GM19240 (cell line): ENCODE measurements at regions not wholly inside any gene's neighbourhood (a gene's known extent, or its start where the extent isn't known, plus 50 kb on each side); places are given as distances from the start of the nearest gene placed in this dataset.

Experiments
- DNase-seq: peaks from one replicate; pipeline ENCODE4 v3.0.0; 2011; ENCODE audit warnings: low spot score; ENCODE audit not compliant: insufficient read length

DNA sequence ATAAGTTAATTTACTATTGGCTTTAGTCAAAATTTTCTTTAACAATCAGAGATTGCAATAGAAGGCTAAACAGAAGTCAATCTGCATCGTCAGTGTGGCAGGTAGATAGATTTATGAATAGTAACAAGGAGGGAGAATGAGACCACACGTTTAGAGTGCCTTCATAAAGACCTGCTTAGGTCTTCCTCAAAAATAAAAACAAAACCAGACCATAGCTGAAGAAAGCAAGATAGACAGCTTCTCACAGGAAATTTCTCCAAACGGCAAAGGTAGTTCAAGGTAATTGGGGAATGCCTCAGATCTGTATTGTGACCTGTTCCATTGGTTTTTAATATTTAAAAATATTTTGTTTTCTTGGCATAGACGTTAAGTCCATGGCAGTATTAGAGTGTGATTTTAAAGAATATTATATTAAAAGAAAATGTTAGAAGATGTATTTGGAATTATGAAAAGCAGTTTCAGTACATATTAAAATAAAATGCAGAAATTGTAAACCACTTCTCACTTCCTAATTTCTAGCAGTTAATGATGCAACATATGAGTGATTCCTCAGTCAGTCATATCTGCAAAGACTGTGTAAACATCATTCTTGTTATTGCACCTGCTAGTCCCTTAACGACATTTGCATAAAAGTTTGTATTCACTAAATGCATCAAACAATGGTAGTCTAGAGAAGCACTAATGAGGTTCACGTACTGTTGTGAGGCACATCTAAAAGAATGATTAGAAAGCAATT, 278.0 kb downstream of the HLX start:
- DNase-seq: no peak

DNA sequence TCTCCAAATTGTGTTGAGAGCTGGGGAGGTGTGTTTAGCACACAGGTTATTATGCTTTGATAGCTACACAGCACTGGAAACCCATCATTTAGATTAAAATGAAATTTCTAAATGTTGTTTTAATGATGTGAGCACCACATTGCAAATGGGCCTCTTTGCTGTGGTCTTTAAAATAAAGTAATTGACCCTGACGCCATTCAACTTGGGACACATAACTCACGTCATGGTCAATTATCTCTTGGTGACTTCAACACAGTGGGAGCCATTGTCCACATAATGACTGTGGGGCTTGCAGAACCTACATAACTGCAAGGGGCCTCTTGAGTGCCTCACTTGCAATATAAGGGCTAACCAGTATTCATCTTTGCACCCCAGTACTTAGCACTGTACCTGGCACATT, 280.4 kb downstream of the HLX start:
- no peak for DNase-seq

DNA sequence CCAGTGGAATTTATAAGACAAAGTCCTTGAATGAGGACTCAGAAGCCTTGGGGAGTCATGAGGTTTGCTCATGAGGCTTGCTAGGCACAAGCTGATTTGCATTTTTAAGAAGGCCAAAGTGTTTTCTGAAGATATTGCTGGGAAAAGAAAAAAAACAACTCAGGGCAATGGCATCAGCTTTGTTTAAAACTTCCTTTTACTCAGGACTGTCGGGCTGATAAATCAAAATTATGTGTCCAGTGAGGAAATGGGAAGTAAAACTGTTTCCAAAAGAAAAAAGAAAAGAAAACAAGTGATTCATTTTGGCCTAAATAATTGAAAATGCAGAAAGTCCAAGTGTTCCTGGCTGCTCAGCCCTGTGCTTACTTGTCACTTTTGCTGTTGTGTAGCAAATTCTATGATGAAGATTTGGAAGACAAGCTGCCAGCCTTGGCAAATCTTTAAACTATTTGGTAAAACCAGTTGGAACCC, 282.4 kb downstream of the HLX start:
- no peak for DNase-seq

DNA sequence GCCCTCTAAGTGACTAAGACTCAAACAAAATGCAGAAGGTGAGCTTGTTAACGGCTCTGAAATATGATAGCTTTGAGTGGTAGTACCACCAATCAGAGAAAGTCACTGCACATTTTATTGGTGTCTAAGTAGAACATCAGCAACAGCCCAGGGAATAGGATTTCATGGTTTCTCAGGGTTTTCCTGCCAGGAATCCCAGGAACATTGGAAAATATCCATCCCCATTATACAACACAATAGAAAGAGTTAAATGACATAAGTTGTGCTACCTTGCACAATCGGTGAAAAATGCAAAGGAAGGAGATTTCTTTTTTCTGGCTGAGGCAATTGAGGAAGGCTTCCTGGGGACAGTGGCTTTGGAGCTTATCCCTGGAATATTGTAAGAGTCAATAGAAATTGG, 283.1 kb downstream of the HLX start:
- no peak for DNase-seq

DNA sequence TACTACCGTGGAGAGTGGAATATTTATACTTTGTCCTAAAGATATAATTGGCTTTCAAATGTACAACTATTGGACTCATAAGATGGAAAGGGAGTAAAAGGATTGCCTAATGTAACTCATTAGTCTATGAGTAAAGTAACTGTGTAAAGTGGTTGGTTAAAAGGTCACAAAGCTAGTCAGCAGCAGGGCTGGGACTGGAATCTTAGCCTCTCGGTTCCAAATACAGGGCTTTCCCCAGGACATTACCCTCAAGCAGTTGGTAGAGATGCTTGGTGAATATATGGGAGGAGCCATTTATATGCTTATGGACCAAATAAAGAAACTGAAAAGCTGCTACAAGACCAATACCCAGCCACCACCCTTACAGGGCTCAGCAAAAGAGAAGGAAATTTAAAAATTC, 283.7 kb downstream of the HLX start:
- no peak for DNase-seq

DNA sequence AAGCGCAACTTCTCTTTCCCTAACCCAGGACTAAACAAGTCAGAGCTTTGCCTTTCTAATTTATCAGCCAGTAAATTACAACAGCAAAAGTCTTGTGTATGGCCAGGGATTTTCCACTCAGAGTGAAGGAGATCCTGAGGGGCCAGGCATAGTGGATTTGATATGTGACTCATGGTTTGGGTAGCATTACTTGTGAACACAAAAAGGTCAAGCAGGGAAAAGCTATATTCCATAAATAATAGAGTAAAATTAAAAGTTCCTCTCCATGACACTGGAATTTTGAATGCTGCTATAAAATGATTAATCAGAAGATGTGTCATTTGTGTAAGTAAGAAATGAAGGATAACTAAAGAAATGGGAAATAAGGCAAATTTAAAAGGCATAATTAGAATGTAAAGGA, 284.8 kb downstream of the HLX start:
- DNase-seq: no peak

DNA sequence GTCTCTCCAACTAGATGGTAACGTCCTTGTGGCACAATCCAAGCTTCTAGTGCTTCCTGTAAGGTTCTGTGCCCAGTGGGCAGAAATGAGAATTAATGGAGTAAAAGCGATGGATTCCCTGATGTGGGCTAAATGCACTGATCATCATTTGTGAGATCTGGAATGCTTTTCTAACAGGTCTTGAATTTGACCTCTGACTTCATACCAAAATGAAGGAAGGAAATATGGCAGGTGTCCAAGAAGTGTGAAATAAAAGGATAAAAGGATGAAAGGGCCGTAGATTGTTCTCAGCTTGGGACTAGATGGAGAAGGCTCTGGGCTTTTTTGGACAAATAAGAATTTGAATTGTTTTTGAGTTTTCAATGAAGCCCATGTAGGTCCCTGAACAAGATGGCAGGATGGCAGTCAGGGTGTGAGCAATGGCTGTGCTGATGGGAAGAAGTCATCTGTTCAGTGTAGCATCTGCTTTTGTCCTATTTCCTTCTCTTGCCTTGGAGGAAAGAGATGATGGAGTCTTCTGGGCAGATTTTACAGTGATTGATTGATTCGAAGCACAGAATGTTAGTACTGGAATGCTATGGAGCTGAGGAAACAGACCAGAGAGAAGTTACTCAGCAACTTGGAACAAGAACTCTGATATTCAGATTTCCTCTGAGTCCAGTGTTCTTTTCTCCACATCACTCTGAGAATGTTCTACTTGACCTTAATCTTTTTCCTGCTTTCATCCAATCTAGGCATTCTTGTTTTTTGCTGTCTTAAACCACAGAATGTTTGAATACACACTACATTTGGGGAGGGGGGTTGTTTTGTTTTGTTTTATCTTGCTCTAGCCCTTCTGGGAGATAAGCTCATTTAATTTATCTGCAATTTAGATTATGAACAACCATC, 286.0 kb downstream of the HLX start:
- DNase-seq: no peak

DNA sequence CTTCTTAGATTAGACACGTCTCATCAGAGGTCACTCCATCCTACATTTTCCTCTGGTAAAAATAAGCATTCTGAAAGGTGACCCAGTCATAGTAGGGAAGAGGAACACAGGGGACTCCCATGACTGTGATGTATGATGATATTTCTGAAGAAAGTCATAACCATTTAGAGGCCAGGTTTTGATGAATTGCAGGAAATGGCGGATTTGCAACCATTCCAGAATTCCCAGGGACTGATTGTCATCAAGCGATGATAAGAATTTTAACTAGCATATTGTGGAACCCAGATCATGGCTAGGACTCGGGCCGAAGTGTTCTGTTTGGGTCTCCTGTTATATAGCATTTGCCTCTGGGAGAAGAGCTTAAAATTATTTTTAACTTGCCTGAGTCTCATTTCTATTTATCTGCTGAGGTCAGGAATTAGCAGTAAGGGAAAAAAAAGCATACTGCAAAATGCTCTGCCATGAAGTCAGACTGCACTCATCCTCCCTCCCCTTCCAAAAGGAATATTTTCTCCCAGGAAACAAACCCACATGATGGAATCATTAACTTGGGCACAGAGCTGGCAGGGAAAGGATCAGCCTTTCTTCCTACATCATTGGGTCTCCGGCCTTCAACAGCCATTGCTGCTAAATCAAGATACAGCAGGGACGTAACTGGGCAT, 286.7 kb downstream of the HLX start:
- DNase-seq: no peak

DNA sequence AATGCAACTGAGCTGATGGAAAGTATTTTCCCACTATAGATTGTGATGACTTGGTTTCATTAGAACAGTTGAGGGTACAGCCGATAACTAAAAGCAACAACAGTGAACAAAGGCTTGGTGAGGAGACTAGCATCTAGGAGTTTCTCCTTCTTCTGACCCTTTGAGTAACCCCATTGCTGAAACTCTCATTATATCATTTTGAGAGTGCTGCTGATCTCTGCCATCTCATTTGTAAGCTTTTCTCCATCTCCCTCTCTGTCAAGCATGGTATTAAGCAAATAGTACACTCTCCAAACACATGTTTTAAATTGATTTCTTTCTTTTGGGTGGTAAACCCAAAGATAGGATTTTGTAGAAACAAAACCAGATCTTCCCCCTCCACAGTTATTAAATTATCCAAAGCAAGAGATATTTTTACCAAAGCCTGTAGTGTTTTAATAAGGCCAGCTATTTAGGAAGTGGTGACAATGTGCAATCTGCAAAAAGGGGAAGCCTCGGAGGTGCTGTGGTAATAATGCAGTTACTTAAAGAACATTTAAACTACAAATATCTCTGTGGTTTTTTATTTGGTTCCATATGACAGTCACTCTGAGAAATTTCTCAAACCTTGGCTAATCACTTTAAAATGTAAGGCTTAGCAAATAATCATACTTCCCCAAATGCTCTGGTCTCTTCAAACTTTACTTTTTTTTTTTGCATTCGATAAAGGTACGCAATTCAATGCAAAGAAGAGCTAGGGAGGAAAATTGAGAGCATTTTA, 287.5 kb downstream of the HLX start:
- DNase-seq: no peak

DNA sequence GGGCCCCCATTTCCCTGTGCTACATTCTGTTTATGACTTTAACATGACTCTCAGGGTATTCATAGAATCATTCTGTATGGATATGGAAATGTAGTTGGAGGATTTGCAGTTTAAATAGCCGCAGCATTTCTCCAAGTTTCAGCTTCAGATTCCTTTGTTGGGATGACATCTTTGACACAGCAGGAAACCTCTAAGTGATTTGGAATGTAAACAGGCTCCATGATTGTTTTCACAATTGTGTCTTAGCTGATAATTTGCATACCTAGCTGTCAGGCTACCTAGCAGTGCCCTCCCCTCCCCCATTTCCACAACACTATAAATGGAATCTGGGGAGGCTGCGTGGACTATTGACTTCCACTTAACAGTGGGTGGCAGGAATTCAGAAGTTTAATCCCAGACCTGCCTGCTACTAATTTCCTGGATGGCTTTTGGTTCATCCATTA, 290.2 kb downstream of the HLX start:
- DNase-seq: no peak

DNA sequence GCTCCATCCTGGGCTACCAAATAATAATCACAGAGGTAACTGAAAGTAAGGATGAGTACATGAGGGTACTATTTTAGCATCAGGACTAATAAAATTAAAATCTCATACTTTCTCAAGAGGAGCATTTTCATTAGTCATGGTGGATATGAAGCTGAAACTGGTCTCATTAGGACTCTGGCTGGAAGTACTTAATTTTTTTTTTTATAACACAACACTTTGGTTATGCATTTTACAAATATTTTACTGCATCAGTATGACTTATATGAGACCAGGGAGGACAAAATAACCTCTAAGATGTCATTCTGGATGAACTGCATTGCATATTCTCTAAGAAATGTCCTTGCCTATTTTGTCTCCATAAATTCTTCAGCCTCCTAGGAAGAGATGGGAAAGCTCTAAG, 290.9 kb downstream of the HLX start:
- no peak for DNase-seq

DNA sequence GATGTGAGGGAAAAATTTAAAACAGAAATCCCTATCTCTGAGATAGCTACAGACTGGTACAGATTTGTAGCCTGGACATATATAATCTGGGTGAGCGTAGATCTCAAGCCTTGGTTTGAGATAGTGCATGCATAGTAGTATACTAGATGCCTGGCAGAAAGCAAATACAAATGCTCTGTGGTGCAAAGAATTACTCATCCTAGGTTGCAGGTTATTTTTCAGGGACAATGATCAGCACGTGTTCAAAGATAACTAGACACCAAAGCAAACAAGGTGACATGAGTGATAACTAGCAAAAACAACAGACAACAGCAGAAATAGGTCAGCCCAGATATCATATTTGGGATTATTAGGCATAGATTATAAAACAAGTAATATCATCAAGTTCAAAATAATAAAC, 292.5 kb downstream of the HLX start:
- DNase-seq: no peak

DNA sequence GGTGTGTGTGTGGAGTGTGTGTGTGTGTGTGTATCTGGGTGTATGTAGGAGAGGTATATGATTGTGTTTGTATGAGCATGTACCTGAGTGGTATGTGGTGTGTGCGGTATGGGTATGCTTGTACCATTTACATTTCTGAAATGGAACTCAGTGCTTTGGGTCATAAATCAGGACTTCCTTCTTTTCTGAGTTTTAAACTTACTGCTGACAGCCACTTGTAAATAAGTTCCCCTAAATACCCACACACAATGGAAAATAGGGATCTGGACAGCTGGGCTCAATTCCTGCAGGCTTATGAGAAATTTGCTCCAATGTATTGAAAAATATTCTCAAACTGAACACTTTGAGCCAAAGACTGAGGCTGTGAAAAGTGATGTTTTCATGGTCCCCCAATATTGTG, 293.6 kb downstream of the HLX start:
- no peak for DNase-seq

DNA sequence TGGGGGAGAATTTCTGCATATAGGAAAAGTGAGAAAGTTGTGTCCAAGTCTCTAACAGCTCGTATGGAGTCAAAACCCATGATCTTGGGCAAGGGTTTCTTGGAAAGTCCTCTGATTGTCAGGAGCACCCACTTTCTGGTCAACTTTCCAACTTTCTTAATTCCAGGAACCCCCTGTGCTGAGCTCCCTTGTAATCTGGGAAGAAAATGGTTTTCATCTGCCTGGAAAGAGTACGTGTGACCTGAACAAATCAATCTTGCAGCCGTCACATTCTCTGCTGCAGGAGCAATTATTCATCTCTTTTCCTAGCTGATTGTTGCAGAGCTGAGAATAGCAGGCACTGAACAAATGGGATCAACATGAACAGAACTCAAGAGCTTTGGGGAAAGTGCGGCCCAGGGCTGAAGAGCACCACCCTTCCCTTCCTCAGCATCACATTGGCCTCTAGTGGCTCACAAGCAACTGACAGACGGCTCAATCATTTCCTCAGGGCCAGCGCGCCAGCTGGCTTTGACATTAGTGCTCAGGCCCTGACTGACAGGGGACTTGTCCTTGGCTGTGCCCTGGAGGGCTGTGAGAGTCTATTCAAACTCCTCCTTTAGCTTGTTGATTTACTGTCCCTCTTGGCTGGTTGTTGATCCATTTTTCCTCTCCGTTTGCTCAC, 295.2 kb downstream of the HLX start:
- no peak for DNase-seq

DNA sequence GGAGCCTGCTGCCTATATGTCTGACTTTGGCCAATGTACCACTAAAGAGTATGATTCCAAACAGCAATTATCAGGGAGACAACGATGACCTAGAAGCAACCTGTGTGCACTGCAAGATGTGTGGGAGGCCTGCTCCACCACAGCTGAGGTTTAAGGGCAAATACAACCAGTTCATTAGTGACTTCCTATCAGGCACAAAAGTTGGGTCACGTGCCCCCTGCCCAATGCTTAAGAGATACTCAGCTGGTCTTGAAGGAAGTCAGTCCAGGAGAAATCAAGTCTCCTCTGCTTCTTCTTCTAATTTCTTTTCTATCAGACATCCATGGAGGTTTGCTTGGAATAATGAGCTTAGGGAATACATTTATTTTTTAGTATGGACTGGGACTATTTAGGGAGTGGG, 296.0 kb downstream of the HLX start:
- DNase-seq: no peak

DNA sequence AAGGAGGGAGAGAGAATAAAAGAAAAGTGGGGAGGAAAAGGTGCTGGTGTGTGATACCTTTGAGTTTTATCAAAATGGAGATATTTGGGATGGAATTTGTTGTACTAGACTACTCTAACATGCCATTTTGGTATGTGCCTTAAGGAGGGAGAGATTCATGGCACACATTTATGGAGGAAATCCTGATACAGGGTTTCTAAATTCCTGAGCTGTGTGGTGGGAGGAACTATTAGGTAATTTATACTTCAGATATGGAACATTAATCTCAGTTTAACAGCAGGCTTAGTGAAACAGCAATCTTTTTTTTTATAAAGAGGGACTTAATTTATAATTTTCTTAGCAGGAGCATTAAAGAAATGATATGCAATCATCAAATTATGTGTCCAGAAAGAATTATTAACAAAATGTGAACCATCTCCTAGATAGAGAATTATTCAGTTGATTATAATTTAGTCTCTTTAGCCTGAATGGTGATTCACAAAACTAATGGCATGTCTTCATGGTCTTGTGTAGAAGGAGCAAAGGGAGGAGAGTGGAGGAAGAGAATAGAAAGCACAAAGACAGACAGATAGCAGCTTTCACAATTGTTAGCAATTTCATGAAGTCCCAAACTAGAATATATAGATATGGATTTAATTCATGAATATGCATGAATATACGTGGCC, 301.6 kb downstream of the HLX start:
- DNase-seq: no peak

DNA sequence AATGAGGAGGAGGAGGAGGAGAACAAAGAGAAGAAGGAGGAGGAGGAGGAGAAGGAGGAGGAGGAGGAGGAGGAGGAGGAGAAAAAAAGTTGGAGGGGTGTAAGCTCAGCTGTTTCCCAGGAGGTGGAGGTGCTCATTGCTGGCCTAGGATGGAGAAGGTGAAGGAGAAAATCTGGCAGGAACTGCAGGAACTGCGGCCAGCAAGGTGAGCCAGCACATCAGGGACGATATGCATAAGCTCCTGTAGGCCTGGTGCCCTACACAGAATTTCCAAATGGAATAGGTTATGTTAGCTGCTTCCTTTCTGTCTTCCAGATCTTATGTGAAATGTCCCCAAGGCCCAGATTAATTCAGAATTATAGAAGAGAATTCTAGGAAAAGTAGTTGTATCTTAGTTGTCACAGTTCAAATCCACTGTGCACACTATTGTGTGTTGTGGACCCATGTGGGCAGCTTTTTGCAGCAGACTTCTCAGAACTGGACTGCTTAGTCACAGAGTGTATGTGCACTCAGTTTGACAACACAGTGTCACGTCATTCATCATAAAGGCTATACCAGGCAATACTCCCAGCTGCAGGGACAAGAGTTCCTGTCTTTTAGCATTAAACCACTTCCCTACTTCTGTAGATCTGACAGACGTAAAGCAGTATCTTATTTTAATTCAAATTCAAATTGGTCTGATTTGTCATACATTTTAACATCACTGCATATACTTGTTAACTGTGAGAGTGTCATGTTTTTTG, 303.7 kb downstream of the HLX start:
- DNase-seq: no peak

DNA sequence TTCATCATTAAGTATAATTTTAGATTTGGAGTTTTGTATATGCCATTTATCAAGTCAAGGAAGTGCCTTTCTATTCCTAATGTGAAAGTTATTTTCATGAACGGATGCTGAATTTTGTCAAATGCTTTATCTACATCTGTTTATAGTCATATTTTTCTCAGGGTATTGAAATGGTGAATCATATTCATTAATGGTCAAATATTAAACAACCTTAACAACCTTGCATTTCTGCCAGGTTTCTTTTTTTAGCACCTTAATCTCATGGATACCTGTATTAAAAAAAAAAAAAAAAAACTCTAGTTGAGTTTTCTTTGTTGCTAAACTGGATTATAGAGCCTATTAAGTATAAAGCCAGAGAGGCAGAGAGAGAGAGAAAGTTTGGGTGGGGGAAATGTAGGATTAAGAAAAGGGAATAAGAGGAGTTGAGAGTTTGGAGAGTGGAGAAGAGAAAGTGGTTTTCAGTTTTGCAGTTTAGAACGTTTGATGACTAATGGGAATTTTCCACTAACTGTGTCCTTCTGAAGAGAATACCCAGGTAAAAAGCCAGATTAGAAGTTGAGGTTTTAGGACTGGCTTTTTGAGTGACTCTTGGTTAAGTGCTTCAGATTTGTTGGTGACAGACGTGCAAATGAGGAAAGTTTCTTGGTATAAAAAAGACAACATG, 305.0 kb downstream of the HLX start:
- no peak for DNase-seq

DNA sequence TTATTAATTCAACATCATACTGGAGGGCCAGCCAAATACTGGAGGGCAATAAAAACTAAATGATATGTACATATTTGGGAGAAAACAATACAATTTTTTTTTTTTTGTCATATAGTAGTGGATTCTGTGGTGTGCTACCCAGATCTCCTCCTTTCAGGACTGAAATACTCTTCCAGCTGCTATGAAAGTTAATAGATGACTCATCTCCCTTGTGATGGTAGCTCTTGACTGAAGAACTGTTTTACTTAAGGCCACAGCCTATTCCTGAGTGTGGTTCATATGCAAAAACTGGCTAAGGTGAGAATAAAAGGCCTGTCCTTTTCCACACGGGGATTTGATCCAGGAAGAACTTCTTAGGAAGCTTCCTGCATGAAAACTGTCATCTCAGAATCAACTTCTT, 307.9 kb downstream of the HLX start:
- DNase-seq: no peak
